Renal pelvis (tissue), 1 donor: ENCODE measurements at regions not wholly inside any gene's neighbourhood (a gene's known extent, or its start where the extent isn't known, plus 50 kb on each side); places are given as distances from the start of the nearest gene placed in this dataset.

Experiments used
- DNase-seq: peaks from one replicate; pipeline ENCODE4 v3.0.0-alpha.2; 2013

GRCh38 chr3:44090036-44090435 is 151.7 kb upstream of the TOPAZ1 start:
- no peak for DNase-seq

DNA sequence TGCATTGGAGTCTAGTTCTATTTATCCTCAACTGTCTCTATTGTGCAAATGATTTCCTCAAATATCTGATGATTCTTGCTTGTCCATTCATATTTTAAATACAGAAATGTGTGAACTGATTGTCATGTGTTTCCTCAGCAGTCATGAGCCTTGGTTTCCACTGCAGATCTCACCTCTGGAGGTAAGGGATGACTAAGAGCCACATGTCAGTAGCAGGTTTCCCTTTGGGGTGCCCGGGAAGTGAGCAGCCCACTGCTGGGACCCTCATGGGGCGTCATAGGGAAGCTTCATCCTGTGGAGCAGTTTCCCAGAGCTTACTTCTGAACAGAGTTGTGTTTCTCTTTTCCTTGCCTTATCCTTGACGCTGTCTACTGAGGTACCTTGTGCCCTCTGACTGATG is 149.2 kb upstream of the TOPAZ1 start:
- DNase-seq, result no peak

DNA sequence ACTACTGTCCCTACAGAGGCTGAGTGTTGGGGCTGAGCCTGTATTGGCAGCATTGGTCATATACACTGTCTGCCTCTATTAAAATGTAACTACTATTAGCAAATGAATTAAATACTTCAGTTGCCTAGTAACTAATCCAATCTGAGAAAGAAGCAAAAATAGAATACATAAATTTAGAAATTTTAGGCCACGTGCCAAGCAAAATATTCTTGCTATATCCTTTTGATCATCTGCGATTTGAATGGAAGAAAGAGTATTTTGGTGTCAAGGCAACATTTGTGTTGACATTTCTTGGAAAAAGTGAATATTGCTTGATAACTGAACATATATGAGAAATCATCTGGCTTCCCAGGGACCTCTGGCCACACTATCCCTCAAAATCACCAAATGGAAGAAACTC is 148.2 kb upstream of the TOPAZ1 start:
- DNase-seq, result no peak

GRCh38 chr3:44098656-44099415 is 142.8 kb upstream of the TOPAZ1 start:
- DNase-seq, result no peak

- no peak for DNase-seq
Measured at GRCh38 chr3:44099566-44100297, 142.0 kb upstream of the TOPAZ1 start.

- DNase-seq, result no peak
Measured at GRCh38 chr3:44100298-44100695, 141.4 kb upstream of the TOPAZ1 start.

- no peak for DNase-seq
Measured at GRCh38 chr3:44104043-44104442, 137.6 kb upstream of the TOPAZ1 start.

- DNase-seq, result no peak
Measured at GRCh38 chr3:44104668-44105321, 136.9 kb upstream of the TOPAZ1 start.

GRCh38 chr3:44105571-44105970 is 136.1 kb upstream of the TOPAZ1 start:
- DNase-seq, result no peak

DNA sequence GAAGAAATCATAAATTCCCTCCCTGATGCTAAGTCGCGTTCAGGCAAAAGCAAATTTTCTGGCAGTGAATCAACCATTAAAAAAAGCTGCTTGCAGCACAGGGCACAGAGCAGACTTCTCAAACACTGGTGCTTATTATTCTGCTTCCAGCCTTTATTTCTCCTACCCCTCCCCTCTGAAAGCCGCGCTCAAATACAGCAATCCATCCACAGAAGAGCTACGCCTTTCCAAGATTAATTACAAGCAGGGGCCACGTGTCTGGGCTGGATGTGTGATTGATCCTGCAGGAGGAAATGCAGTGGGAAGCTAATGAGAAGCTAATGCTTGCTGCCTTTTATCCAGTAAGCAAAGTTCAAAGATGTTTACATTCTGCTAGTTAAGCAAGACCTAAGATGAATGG is 134.9 kb upstream of the TOPAZ1 start:
- no peak for DNase-seq

GRCh38 chr3:44108481-44108880 is 133.2 kb upstream of the TOPAZ1 start:
- no peak for DNase-seq

GRCh38 chr3:44109771-44110361 is 131.8 kb upstream of the TOPAZ1 start:
- no peak for DNase-seq

DNA sequence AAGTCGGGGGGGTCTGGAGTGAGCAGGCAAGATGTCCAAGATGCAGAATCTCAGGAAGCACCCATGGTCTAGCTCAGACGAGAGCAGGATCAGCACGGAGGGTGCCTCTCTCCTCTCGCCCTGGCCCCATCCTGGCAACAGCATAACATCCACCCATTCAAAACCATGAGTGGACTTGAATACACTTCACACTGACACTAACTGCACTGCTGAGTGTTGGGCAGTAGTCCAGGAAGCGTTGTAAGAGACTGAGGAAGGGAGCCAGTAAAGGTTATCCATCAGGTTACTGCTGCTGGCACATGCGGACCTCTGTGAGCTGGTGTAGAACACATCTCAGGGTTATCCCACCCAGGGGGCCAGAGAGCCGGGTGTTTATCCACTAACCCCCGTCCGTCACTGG is 131.0 kb upstream of the TOPAZ1 start:
- DNase-seq, result no peak

GRCh38 chr3:44111482-44111881 is 130.2 kb upstream of the TOPAZ1 start:
- no peak for DNase-seq

DNA sequence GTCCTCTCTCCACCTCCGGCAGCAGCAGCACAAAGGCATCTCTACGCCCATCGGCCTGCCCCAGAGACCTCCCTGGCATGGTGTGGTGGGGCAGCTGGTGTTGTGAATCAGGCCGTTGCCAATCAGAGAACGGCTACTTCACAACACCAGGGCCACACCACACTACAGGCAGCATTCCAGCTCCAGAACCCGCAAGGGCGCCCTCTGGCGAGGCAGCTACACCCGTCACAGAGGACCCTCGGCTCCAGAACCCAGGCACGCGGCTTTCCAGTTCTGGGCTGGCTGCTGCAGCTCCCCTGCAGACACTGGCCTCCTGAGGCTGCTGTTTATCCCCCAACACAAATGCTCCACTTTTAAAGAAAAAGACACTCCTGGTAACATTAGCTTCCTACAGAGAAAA is 127.5 kb upstream of the TOPAZ1 start:
- no peak for DNase-seq

GRCh38 chr3:44117239-44117638 is 124.4 kb upstream of the TOPAZ1 start:
- peak; percentile 20 for DNase-seq

DNA sequence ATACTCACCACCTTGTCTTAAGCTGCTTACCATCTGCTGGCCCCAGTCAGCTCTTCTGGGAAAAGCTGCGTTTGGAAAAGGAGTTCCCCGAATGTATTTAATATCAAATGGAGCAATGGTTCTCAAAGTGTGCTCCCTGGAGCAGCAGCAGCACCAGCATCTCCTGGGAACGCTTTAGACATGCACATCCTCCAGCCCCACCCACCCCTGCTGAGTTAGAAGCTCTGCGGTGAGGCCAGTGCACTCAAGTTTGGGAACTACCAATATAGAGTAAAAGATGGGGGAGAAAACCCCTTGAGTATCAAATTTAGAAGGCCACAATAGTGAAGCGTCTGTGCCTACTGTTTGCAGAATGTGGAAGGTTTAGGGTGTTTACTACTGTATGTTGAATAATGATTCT is 124.0 kb upstream of the TOPAZ1 start:
- no peak for DNase-seq

DNA sequence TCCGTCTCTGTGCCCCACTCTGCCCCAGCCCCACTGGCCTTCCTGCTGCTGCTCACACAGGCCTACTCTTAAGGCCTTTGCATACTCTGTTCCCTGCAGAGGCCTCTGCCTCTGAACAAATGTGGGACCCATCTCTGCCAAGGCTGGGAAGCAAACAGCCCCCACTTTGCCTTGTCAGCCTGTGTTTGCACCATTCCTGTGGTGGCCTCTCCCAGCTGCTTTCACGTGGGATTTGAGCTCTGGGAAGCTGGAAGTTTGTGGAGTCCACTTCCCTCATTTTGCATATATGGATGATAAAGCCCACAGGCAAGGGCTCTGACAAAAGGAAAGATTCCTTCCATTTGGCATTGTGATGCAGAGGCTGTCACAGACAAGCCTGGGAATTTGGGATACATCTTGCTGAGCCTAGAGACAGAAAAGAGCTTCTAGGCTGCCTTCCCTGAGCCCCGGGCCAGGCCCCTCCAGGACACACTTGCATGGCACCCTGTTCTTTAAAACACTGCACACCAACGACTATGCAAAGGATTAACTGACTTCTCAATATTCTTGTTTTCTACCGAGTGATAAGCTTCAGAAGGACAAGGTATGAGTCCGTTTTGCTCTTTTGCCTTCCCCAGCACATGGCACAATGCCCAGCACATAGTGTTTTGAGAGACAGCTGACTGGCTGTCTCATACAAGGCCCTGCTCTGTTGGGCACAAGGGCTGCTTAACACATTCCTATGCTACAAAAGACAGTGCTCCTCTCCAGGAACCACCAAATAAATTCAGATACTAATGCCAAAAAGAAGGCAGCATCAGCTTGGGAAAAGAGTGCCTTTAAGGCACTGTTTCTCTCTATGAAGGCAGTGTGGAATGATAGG is 120.7 kb upstream of the TOPAZ1 start:
- DNase-seq, result no peak

DNA sequence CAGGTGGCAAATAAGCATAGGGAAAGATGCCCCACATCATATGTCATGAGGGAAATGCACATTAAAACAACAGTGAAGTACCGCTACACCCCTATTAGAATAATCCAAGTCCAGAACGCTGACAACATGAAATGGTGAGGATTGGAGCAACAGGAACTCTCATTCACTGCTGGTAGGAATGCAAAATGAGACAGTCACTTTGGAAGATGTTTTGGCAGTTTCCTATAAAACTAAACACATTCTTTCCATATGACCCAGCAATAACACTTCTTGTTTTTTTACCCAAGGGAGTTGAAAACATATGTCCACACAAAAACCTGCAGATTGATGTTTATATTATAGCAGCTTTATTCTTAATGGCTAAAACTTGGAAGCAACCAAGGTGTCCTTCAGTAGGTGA is 116.4 kb upstream of the TOPAZ1 start:
- DNase-seq, result no peak

- DNase-seq, result no peak
Measured at GRCh38 chr3:44125882-44126281, 115.8 kb upstream of the TOPAZ1 start.

DNA sequence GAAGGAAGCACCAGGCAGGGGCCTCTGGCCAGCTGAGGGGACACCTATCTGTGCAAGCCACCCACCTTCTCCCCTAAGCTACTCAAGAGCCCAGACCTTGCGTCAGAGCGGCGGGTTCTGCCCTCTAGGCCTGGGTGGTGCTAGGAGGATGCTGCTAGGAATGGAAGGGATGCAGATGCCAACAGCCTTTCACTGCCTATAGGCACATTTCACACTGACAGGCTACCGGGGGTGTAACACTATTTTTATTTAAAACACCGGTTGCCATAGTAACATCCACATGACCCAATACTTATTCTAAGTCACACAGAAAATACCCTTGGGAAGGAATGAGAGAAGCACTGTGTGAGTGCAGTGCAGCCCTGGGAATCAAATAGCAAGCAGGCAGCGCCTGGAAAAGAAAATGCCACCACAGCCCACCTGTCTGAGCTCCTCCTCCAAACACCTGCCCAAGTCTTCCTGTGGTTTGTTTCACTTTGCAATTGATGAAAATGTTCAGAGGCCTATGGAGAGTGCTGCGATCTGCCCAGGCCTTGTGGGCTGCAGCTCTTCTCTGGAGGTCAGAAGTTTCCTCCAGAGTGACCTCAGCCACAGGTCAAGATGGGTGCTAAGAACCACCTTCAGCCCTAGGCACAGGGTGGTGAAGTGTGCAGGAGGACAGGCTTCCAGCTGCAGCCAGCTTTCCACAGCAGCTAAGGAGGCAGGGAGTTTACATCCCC is 113.5 kb upstream of the TOPAZ1 start:
- no peak for DNase-seq
